Neural cell (in vitro differentiated cells): ENCODE measurements at regions not wholly inside any gene's neighbourhood (a gene's known extent, or its start where the extent isn't known, plus 50 kb on each side); places are given as distances from the start of the nearest gene placed in this dataset.

Source experiments
- H2AFZ ChIP-seq: fragments of 200-600, 300-800 bp; sonication (generic), shearing (Covaris generic); 2 replicates; pipeline ENCODE4 v1.6.0; 2014; ENCODE audit warnings: low read depth, mild to moderate bottlenecking, antibody characterized with exemption, low read length, moderate library complexity
- H3F3A ChIP-seq: fragments of 200-600 bp; shearing (Covaris generic); 2 replicates; pipeline ENCODE4 v1.6.1; 2016; ENCODE audit warnings: mild to moderate bottlenecking, moderate library complexity, mixed read lengths, antibody characterized with exemption, low read length; ENCODE audit not compliant: insufficient read depth, poor library complexity, severe bottlenecking
- H3K27ac ChIP-seq: fragments of 200-600, 300-800 bp; sonication (generic), shearing (Covaris generic); 2 replicates; pipeline ENCODE4 v1.5.1; 2014; ENCODE audit warnings: mild to moderate bottlenecking, low read length, moderate library complexity
- H3K27me3 ChIP-seq: fragments of 300-800, 200-600 bp; sonication (generic), shearing (Covaris generic); 2 replicates; pipeline ENCODE4 v1.6.0; 2014; ENCODE audit warnings: mild to moderate bottlenecking, low read depth, low read length, moderate library complexity; ENCODE audit not compliant: insufficient read depth
- H3K36me3 ChIP-seq: fragments of 300-800, 200-600 bp; sonication (generic), shearing (Covaris generic); 2 replicates; pipeline ENCODE4 v1.5.1; 2014; ENCODE audit warnings: mild to moderate bottlenecking, antibody characterized with exemption, low read length, moderate library complexity; ENCODE audit not compliant: insufficient read depth
- H3K4me2 ChIP-seq: fragments of 300-800, 200-600 bp; sonication (generic), shearing (Covaris generic); 2 replicates; pipeline ENCODE4 v1.6.0; 2014; ENCODE audit warnings: mild to moderate bottlenecking, low read length
- H3K4me3 ChIP-seq: fragments of 300-800, 200-600 bp; sonication (generic), shearing (Covaris generic); 2 replicates; pipeline ENCODE4 v1.5.1; 2014; ENCODE audit warnings: mild to moderate bottlenecking, low read length, moderate library complexity
- H3K79me2 ChIP-seq: fragments of 200-600 bp; shearing (Covaris generic); replicated peaks from 2 replicates; pipeline ENCODE4 v1.6.0; 2014; ENCODE audit warnings: mild to moderate bottlenecking, low read length, moderate library complexity; ENCODE audit not compliant: insufficient read depth
- H3K9ac ChIP-seq: fragments of 300-800, 200-600 bp; sonication (generic), shearing (Covaris generic); 2 replicates; pipeline ENCODE4 v1.6.1; 2016; ENCODE audit warnings: mild to moderate bottlenecking, low read length, mixed read lengths
- H3K9me2 ChIP-seq: fragments of 200-600 bp; shearing (Covaris generic); 2 replicates; pipeline ENCODE4 v1.6.1; 2016; ENCODE audit warnings: mild to moderate bottlenecking, low read length, mixed read lengths; ENCODE audit not compliant: insufficient read depth
- H3K9me3 ChIP-seq: fragments of 200-600, 300-800 bp; sonication (generic), shearing (Covaris generic); 2 replicates; pipeline ENCODE4 v1.6.1; 2016; ENCODE audit warnings: mild to moderate bottlenecking, mixed run types, low read length, moderate library complexity, mixed read lengths
- H4K20me1 ChIP-seq: fragments of 200-600 bp; shearing (Covaris generic); 2 replicates; pipeline ENCODE4 v1.6.1; 2016; ENCODE audit warnings: mild to moderate bottlenecking, mixed run types; ENCODE audit not compliant: insufficient read depth
- EP300 ChIP-seq: fragments of 450-650 bp; conservative IDR thresholded peaks from 2 replicates; pipeline ENCODE4 v1.6.1; 2014; ENCODE audit warnings: antibody characterized with exemption, mild to moderate bottlenecking, moderate library complexity; ENCODE audit not compliant: poor library complexity, severe bottlenecking
- EZH2 ChIP-seq: fragments of 200-600, 300-800 bp; shearing (Covaris generic), sonication (generic); IDR thresholded peaks from 2 replicates; pipeline ENCODE4 v1.6.1; 2014; ENCODE audit warnings: antibody characterized with exemption, low read length, borderline replicate concordance, mild to moderate bottlenecking; ENCODE audit not compliant: insufficient read depth, poor library complexity, severe bottlenecking
- MXI1 ChIP-seq: fragments of 450-650 bp; conservative IDR thresholded peaks from 2 replicates; pipeline ENCODE4 v1.6.1; 2014; ENCODE audit warnings: antibody characterized with exemption, mild to moderate bottlenecking; ENCODE audit not compliant: poor library complexity, severe bottlenecking
- POLR2AphosphoS5 ChIP-seq: IDR thresholded peaks from 2 replicates; pipeline ENCODE4 v1.6.1; 2012
- RAD21 ChIP-seq: fragments of 450-650 bp; conservative IDR thresholded peaks from 2 replicates; pipeline ENCODE4 v1.6.1; 2014; ENCODE audit warnings: antibody characterized with exemption, mild to moderate bottlenecking, moderate library complexity
- SMC3 ChIP-seq: fragments of 450-650 bp; conservative IDR thresholded peaks from 2 replicates; pipeline ENCODE4 v1.6.1; 2014; ENCODE audit warnings: antibody characterized with exemption, mild to moderate bottlenecking, moderate library complexity; ENCODE audit not compliant: poor library complexity
- TAF1 ChIP-seq: IDR thresholded peaks from 2 replicates; pipeline ENCODE4 v1.6.1; 2012; ENCODE audit warnings: low read depth
- TF ChIP-seq, protein P1 (sequence below): IDR thresholded peaks from 2 replicates; pipeline ENCODE4 v1.6.1; 2012; ENCODE audit warnings: borderline replicate concordance
- TF ChIP-seq, protein P2 (sequence below): fragments of 450-650 bp; IDR thresholded peaks from 2 replicates; pipeline ENCODE4 v1.5.1; 2014; ENCODE audit warnings: antibody characterized with exemption, mild to moderate bottlenecking, moderate library complexity; ENCODE audit not compliant: poor library complexity, severe bottlenecking

DNA sequence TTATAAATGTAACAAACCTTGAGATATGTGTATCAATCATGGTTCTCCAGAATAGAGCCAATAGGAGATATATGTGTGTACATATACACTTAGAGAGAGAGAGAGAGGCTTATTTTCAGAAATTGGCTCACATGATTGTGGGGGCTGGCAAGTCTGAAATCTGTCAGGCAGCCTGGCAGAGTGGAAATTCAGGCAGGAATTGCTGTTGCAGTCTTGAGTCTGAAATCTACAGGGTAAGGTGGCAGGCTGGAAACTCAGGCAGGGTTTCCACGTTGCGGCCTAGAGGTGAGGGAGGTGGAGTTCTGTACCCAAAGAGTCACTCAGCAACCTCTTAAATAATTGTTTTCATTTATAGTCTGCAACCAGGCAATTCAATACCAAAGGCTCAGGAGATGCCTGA is 218.4 kb downstream of the B3GLCT start:
- H3K27me3 ChIP-seq: no peaks in the 10 kb centered on the region
- no peak overlapping the region for H2AFZ ChIP-seq
- no peaks in the 10 kb centered on the region for H3K36me3 ChIP-seq
- no peaks in the 10 kb centered on the region for H4K20me1 ChIP-seq
- H3K9ac ChIP-seq: no peak overlapping the region
- no peaks in the 10 kb centered on the region for H3K79me2 ChIP-seq
- no peaks in the 10 kb centered on the region for H3K9me2 ChIP-seq
- TF ChIP-seq EP300: no peak
- no peak for TF ChIP-seq TAF1
- no peak for TF ChIP-seq MXI1
- TF ChIP-seq, protein P1, sequence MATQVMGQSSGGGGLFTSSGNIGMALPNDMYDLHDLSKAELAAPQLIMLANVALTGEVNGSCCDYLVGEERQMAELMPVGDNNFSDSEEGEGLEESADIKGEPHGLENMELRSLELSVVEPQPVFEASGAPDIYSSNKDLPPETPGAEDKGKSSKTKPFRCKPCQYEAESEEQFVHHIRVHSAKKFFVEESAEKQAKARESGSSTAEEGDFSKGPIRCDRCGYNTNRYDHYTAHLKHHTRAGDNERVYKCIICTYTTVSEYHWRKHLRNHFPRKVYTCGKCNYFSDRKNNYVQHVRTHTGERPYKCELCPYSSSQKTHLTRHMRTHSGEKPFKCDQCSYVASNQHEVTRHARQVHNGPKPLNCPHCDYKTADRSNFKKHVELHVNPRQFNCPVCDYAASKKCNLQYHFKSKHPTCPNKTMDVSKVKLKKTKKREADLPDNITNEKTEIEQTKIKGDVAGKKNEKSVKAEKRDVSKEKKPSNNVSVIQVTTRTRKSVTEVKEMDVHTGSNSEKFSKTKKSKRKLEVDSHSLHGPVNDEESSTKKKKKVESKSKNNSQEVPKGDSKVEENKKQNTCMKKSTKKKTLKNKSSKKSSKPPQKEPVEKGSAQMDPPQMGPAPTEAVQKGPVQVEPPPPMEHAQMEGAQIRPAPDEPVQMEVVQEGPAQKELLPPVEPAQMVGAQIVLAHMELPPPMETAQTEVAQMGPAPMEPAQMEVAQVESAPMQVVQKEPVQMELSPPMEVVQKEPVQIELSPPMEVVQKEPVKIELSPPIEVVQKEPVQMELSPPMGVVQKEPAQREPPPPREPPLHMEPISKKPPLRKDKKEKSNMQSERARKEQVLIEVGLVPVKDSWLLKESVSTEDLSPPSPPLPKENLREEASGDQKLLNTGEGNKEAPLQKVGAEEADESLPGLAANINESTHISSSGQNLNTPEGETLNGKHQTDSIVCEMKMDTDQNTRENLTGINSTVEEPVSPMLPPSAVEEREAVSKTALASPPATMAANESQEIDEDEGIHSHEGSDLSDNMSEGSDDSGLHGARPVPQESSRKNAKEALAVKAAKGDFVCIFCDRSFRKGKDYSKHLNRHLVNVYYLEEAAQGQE: no peak
- TF ChIP-seq, protein P2, sequence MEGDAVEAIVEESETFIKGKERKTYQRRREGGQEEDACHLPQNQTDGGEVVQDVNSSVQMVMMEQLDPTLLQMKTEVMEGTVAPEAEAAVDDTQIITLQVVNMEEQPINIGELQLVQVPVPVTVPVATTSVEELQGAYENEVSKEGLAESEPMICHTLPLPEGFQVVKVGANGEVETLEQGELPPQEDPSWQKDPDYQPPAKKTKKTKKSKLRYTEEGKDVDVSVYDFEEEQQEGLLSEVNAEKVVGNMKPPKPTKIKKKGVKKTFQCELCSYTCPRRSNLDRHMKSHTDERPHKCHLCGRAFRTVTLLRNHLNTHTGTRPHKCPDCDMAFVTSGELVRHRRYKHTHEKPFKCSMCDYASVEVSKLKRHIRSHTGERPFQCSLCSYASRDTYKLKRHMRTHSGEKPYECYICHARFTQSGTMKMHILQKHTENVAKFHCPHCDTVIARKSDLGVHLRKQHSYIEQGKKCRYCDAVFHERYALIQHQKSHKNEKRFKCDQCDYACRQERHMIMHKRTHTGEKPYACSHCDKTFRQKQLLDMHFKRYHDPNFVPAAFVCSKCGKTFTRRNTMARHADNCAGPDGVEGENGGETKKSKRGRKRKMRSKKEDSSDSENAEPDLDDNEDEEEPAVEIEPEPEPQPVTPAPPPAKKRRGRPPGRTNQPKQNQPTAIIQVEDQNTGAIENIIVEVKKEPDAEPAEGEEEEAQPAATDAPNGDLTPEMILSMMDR: no peak
- no peak for TF ChIP-seq POLR2AphosphoS5
- TF ChIP-seq RAD21: no peak
- TF ChIP-seq SMC3: no peak
- TF ChIP-seq EZH2: no peak
- no peaks in the 10 kb centered on the region for H3F3A ChIP-seq
- no peaks in the 10 kb centered on the region for H3K9me3 ChIP-seq
- no peak overlapping the region for H3K4me2 ChIP-seq
- H3K27ac ChIP-seq: no peak overlapping the region
- H3K4me3 ChIP-seq: no peak overlapping the region

DNA sequence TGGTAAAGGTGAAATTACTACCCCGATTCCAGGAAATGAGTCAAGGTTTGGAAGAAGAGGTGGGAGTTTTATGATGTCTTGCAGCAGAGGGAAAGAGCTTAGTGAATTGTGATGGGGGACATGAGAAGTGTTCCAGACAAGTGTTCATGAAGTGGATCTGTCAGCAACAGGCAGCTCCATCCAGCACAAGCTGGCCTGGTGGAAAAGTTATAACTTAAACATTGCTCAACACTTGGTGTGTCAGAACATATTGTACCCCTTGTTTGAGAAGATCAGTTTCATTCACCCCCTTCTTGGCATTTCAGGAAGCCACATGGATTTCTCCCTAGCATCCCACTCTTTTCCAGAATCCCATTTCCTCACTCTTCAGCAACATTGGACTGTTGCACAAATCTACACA is 222.0 kb downstream of the B3GLCT start:
- H3K79me2 ChIP-seq: no peaks in the 10 kb centered on the region
- H3K9me2 ChIP-seq: no peaks in the 10 kb centered on the region
- TF ChIP-seq TAF1: no peak
- TF ChIP-seq POLR2AphosphoS5: no peak
- TF ChIP-seq, protein P1: no peak
- no peak for TF ChIP-seq MXI1
- TF ChIP-seq, protein P2: no peak
- no peak for TF ChIP-seq EZH2
- TF ChIP-seq EP300: no peak
- no peak for TF ChIP-seq RAD21
- TF ChIP-seq SMC3: no peak
- no peaks in the 10 kb centered on the region for H4K20me1 ChIP-seq
- H3K9me3 ChIP-seq: no peaks in the 10 kb centered on the region
- H3K27ac ChIP-seq: no peak overlapping the region
- no peaks in the 10 kb centered on the region for H3K27me3 ChIP-seq
- no peak overlapping the region for H3K4me2 ChIP-seq
- no peaks in the 10 kb centered on the region for H3F3A ChIP-seq
- no peaks in the 10 kb centered on the region for H3K36me3 ChIP-seq
- H3K4me3 ChIP-seq: no peak overlapping the region
- no peak overlapping the region for H2AFZ ChIP-seq
- H3K9ac ChIP-seq: no peak overlapping the region
